NCI-H1436 treated with DMSO at 0.1 percent for 48 hours (cell line): ENCODE measurements at regions not wholly inside any gene's neighbourhood (a gene's known extent, or its start where the extent isn't known, plus 50 kb on each side); places are given as distances from the start of the nearest gene placed in this dataset.

Experiments
- DNase-seq: peaks from one replicate; lab custom pipeline; 2025; lab: John Stamatoyannopoulos, UW

DNA sequence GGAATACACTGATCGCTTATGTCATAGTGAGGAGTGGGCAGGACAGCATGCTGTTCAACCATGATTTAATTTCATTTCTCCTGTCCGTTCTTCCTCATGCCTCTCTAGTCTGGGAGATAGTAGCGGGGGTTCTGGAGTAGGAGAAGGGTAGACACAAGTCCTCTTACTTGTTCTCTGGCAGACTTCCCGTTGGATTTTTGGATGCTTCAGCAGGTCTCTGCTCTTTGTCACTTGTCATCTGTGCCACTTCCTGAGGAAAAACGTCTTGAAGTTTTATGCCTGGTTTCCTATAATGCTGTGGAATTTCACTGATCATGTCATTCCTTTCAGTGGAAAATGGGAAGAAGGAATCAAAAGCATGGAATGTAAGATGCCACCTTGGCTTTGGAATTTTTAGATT lies 154.7 kb downstream of the GATB start:
- DNase-seq: no peak

DNA sequence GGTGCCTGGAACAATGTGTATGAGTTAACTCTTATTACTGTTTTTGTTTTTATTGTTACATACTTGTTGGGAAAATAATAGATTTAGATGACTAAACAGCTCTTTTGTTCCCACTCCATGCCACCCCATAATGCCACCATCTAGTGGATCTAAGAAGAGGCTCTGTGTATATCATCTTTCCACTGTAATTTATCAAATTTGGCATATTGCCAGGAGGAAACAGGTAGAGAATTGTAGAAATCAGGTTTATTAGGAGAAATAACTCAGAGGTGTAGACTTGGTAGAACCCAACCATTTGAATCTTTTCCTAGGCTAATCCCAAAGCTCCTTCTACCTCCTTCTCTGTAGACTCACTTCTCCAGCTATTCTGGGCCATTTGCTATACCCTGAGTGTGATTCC lies 150.6 kb downstream of the GATB start:
- DNase-seq: no peak

DNA sequence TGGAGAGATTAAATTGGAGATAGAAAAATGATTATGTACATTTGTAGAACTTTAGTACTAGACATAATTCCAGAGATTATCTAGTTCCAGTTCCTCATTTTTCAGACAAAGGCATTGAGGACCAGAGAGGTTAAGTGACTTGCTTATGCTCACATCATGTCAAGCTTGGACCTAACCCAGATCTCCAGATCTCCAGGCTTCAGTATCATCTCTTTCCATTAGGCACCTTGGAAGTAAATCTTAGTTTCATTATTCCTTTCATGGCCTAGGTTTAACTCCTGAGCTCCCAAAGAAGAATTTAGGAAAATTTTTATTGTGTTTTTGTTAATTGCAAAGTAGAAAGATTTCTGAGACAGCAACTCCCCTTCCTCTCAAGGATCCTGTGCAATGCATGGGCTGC lies 148.8 kb downstream of the GATB start:
- DNase-seq: no peak

DNA sequence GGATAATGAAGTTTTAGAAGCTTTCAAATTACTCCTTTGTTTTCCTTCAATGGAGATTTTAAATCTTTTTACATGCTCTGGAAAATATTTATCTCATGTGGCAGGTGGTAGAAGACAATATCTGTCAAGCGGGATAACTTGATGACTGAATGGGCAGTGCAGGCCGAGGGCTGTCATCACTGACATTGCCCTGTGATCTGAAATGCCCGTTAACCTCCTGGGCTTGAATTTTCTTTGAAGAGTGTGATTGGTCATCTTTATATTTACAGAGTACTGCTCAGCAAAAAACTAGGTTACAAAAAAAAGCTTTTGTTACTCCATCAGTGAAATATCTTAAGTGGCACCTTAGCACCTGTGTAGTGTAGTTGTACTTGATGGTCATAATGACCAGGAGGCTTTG lies 147.5 kb downstream of the GATB start:
- no peak for DNase-seq

DNA sequence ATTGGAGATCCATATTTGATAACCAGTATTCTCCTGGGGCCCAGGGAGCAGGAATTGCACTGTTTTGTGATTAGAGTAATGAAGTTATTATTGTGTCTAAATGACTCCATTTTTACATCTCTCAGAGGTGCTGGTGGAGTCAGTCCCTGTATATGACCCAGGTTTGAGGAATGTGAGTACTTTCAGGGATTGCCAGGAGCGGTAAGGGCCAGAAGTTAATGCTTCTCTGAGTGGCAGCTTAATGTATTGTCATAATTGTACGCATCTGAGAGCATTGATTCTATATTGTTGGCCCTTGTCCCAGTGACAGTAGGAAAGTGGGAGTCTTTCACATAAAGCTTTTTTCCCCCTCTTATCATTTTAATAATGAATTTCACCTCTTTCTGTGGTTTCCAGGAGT lies 146.2 kb downstream of the GATB start:
- no peak for DNase-seq

DNA sequence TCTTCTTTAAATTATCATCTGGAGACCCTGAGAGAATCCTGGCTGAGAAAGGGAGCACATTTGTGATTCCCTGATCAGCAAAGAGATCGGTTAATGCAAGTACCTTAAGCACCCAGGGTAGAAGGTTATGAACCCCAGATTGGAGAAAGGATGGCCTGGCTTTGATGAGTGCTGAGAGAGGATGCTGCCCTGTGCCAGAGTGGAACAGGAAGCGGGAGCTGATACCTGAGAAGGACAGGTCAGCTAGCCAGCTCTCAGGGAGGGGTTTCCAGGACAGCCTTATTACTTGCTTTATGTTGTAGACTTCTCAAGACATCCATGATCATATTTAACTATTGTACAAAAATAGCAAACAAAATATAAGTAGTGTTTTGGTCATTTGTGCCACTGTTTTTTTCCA lies 141.9 kb downstream of the GATB start:
- no peak for DNase-seq

DNA sequence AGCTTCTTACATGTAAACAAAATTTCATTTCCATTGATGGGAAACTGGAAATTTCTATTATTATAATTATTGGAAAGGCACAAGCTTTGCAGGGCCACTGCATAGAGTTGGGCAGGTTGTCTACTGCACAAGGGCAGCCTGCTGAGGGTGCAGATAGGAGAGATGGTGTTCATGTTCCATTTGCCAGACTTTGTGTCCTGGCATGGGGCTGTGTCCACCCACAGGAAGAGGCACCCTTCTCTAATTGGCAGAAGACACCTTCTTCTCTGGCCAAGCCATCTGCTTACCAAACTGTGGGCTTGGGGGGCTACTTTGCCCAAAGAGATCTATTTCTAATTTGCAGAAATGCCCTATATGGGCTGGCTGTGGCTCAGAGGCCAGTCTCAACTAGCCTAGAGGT lies 140.7 kb downstream of the GATB start:
- no peak for DNase-seq
